NCI-H446 (cell line): ENCODE measurements at regions not wholly inside any gene's neighbourhood (a gene's known extent, or its start where the extent isn't known, plus 50 kb on each side); places are given as distances from the start of the nearest gene placed in this dataset.
"Not testable (repeated sequence)": the region's sequence is repeated elsewhere in the genome, so short reads cannot be mapped to it uniquely, and the experiment has no call there.

Source experiments
- DNase-seq, 2 experiments: peaks; one replicate each; lab custom pipeline; 2025; lab: John Stamatoyannopoulos, UW

DNA sequence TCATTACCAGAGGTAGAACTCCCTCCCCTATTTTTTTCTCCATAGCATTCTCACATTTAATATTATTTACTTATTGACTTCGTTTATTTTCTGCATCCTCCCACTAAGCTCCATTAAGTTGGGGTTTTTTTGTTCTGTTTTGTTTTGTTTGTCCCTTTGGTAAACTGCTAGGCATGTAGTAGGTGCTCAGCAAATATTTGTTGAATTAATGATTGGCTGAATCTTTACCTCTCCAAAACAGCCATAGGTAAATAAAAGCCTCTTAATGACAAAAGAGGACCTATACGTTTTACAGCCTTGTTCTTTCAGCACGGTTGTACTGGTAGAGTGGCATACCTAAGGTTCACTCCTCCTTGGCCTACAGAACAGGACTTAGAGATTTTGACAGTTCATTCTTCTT, 52.0 kb downstream of the PRORP start:
- DNase-seq: no peak

GRCh38 chr14:35180179-35180578, 57.8 kb downstream of the PRORP start:
- DNase-seq: no peak

GRCh38 chr14:35184891-35185290, 62.5 kb downstream of the PRORP start:
- not testable (repeated sequence) for DNase-seq

GRCh38 chr14:35189422-35189821, 67.1 kb downstream of the PRORP start:
- DNase-seq: no peak

DNA sequence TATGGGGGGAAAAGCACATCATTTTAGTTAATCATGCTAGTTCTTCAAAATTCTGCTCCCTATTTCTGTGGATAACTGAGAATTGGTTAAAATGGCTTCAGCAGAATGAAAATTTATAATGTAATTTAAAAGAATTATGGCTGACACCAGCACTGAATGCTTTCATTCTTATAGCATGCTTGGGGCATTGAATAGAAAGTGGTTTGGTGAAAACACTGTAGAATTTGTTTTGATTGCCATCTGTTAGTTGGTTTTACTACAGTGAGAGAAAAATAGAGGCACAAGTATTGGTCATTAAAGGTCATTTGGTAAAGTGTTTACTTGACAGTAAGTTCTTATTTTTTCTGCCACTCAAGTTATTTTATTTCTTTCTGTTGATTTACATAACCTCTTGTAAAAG, 70.8 kb downstream of the PRORP start:
- DNase-seq: no peak

- not testable (repeated sequence) for DNase-seq
Observed at GRCh38 chr14:35194183-35194582, 71.8 kb downstream of the PRORP start.

GRCh38 chr14:35196571-35196970, 74.2 kb downstream of the PRORP start:
- DNase-seq: no peak

DNA sequence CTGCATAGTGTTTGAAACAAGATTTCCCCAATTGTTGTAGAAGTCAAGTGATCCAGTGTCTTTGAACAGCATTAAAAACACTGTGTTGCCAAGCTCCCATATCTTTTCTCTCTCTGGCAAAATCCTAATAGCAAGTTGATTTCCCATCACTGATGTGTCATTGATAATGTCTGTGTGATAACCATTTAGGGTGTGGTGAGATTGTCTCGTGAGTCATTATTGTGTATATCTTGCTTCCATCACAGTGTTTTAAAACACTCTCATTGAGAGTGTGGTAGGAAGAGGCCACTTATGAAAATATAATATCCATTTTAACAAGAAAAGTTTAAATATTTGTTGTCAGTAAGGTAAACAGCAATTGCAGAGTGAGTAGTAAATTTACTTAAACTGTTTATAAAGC, 74.7 kb downstream of the PRORP start:
- DNase-seq: no peak

GRCh38 chr14:35201066-35201465, 78.7 kb downstream of the PRORP start:
- no peak for DNase-seq

GRCh38 chr14:35202195-35202594, 79.8 kb downstream of the PRORP start:
- no peak for DNase-seq

- DNase-seq: no peak
Observed at GRCh38 chr14:35205737-35206136, 83.4 kb downstream of the PRORP start.

- DNase-seq: no peak
Observed at GRCh38 chr14:35211067-35211466, 81.1 kb upstream of the PSMA6 start.

DNA sequence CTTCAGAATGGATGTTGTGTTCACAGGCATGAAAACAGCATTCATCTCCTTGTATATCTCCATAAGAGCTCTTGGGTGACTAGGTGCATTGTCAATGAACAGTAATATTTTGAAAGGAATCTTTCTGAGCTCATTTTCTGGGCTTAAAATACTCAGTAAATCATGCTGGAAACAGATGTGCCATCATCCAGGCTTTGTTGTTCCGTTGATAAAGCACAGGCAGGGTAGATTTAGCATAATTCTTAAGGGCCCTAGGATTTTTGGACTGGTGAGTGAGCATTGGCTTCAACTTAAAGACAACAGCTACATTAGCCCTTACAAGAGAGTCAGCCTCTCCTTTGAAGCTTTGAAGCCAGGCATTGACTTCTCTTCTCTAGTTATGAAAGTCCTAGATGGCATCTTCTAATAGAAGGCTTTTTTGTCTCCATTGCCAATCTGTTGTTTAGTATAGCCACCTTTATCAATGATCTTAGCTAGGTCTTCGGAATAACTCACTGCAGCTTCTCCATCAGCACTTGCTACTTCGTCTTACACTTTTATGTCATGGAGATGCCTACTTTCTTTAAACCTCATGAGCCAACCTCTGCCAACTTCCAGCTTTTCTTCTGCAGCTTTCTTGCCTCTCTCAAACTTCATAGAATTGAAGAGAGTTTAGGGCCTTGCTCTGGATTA, 79.6 kb upstream of the PSMA6 start:
- no peak for DNase-seq

DNA sequence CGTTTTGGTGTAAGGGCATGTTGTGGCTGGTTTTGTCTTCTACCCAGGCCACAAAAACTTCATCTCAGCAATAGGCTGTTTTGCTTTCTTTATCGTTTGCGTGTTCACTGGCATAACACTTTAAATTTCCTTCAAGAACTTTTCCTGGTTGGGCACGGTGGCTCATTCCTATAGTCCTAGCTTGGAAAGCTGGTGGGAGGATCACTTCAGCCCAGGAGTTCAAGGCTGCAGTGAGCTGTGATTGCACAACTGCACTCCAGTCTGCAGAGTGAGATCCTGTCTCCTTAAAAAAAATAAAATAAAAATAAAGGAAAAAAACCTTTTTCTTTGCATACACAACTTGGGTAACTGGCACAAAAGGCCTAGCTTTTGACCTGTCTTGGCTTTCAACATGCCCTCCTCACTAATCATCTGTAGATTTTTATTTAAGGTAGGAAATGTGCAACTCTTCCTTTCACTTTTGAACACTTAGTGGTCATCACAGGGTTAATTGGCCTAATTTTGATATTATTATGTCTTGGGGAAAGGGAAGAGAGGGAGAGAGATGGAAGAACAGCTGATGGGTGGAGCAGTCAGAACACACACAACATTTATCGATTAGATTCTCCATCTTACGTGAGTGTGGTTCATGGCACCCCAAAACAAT, 78.9 kb upstream of the PSMA6 start:
- DNase-seq: no peak

GRCh38 chr14:35213869-35214387, 78.3 kb upstream of the PSMA6 start:
- DNase-seq: no peak

- DNase-seq: not testable (repeated sequence)
Observed at GRCh38 chr14:35214402-35214801, 77.8 kb upstream of the PSMA6 start.

- DNase-seq: peak in 1 of 2 experiments; percentile 26
Observed at GRCh38 chr14:35215110-35215813, 76.9 kb upstream of the PSMA6 start.

GRCh38 chr14:35218176-35218575, 74.0 kb upstream of the PSMA6 start:
- not testable (repeated sequence) for DNase-seq

DNA sequence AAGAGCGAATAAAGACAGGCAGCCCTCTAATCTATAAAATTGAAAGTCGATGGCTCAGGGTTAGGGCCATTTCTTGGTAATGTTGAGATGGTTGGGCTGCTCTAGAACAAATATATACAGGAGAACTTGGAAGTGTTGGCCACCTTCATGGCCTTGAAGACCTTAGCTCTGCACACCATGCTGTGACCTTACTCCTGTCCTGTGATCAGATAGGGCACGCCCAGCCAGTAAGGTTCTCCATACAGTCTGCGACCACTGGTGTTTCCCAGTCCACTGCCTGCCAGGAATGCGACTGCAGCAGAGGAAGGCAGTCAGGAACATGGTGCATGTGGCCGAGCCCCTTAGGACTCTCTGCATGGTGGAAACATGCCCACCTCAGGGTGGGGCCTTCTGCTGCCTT, 73.2 kb upstream of the PSMA6 start:
- no peak for DNase-seq

- DNase-seq: no peak
Observed at GRCh38 chr14:35220027-35220676, 72.0 kb upstream of the PSMA6 start.

GRCh38 chr14:35220920-35221319, 71.3 kb upstream of the PSMA6 start:
- no peak for DNase-seq

DNA sequence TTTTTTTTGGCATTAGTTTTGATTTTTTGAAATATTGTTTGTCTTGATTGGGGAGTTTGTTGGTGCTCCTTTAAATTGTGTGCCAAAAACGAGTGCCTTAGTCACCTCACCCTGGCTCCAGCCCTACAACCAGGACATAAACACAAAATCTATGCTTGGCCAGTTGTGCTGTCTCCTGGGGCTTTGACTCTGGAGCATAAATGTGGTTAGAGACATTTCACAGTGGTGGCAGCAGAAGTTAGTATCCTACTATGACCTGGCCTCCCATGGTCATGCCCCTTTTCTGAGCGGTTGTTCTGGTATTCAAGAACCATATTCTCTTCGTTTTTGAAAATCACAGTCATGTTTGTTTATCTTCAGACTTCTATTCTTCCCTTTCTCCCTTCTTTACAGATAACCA, 70.7 kb upstream of the PSMA6 start:
- DNase-seq: no peak

DNA sequence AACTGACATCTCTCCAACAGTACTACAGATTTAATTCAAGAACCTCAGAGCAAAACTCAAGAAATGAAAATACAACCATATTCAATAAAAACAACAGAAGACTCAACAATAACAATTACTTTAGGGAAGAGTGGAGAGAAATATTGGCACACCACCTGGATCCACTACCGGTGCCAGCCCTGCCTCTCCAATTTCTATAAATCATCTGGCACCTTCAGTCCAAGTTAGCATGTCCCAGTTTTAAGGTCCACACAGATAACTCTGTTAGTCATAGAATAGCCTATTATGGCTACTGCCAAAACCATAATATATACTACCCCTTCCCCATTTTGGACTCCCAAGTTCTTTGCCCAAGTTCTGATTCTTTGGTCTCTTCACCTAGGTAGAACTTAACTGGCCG, 69.9 kb upstream of the PSMA6 start:
- no peak for DNase-seq
